OCI-LY7 (cell line): ENCODE measurements at regions not wholly inside any gene's neighbourhood (a gene's known extent, or its start where the extent isn't known, plus 50 kb on each side); places are given as distances from the start of the nearest gene placed in this dataset.

Source experiments
- CTCF ChIP-seq: fragments of 200-600 bp; sonication (generic); conservative IDR thresholded peaks from 2 replicates; pipeline ENCODE4 v1.5.1; 2014; ENCODE audit warnings: mild to moderate bottlenecking, antibody characterized with exemption, low read length, moderate library complexity, mixed read lengths
- EZH2phosphoT487 ChIP-seq: fragments of 200-600 bp; sonication (generic); IDR thresholded peaks from 2 replicates; pipeline ENCODE4 v1.6.1; 2018; ENCODE audit warnings: low read depth, borderline replicate concordance, mild to moderate bottlenecking, mixed run types, antibody characterized with exemption, low read length, moderate library complexity, mixed read lengths

DNA sequence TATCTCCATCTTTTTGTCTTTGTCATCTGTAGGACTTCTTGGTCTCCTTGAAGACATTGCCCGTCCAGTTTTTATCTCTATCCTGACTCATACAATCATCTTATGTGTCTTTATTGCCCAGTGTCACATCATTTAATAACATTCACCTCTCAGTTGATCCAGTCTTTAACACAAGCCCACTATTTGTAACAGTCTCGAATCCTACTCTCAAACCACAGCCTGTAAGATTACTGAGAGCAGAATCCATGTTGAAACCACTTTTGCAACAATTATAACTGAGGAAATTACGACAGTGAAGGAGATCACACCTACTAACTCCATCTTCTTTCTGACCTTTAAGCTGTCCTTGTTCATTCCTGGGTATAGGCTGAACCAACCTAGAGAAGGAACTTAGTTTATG, 1206.0 kb upstream of the ZEB2 start:
- TF ChIP-seq CTCF, result no peak
- no peak for TF ChIP-seq EZH2phosphoT487
